ENCODE measurements at regions not wholly inside any gene's neighbourhood (a gene's known extent, or its start where the extent isn't known, plus 50 kb on each side); places are given as distances from the start of the nearest gene placed in this dataset.

DNA sequence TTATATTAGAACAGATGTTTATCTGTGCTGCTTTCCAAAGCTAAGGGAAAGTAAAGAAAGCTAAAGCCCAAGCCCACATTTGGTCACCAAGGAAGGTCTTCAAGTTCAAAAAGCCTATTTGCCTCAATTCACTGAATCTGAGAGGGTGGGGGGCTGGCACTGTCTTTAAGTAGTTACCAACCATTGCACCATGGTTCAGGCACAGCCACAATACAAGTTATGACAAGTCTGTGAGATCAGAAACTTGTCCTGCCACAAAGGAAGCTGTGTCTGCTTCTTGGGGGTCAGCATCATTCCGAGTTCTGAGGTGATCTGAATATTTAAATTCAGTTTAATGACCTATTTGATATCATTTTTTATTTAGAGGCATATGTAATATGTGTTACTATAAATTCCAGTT lies 78.3 kb upstream of the OPRM1 start:
- no peak for DNase-seq
- Histone ChIP-seq H3K23me2 (ENCODE audit: insufficient read length, low read depth, low read length, poor library complexity, severe bottlenecking) (no peaks in the 10 kb centered on the region), H3K23ac (ENCODE audit: insufficient read length, low read depth, low read length) (no peak overlapping the region), H3K56ac (ENCODE audit: insufficient read length, low read depth, low read length) (no peak overlapping the region), H2AK5ac (ENCODE audit: insufficient read length, low read length) (no peak overlapping the region), H3K18ac (ENCODE audit: insufficient read length, low read depth, low read length) (no peak overlapping the region), H2BK20ac (ENCODE audit: low read depth, low read length, poor library complexity, severe bottlenecking) (no peak overlapping the region), H3K79me1 (ENCODE audit: insufficient read depth, low read depth, low read length, poor library complexity, severe bottlenecking) (no peaks in the 10 kb centered on the region), H4K91ac (ENCODE audit: insufficient read length, low read depth, low read length) (no peak overlapping the region), H4K5ac (ENCODE audit: insufficient read length, low read depth, low read length) (no peak overlapping the region), H3K4ac (ENCODE audit: low read depth, low read length) (no peak overlapping the region), H3K9ac (ENCODE audit: extremely low read depth, insufficient read length, low read length) (no peak overlapping the region), H3K9me3 (ENCODE audit: control insufficient read depth, low read depth, low read length) (no peaks in the 10 kb centered on the region), H4K8ac (replicated peaks; ENCODE audit: insufficient read length, low read depth, low read length) (no peak overlapping the region), H2BK5ac (ENCODE audit: insufficient read length, low read length) (no peak overlapping the region), H4K20me1 (ENCODE audit: control insufficient read depth, insufficient read depth, insufficient read length) (no peaks in the 10 kb centered on the region), H3T11ph (ENCODE audit: low read length) (no peak overlapping the region), H2BK15ac (ENCODE audit: low read depth, low read length) (no peak overlapping the region), H3K27me3 (ENCODE audit: insufficient read depth, low read length) (no peaks in the 10 kb centered on the region), H2AFZ (ENCODE audit: low read length) (no peak overlapping the region), H3K79me2 (ENCODE audit: insufficient read depth, low read length) (no peaks in the 10 kb centered on the region), H3K4me1 (ENCODE audit: insufficient read depth, low read length) (peaks cover 2% of the 10 kb centered on the region; the same call in 1 of the 2 replicates), H2BK120ac (ENCODE audit: low read depth, low read length, poor library complexity, severe bottlenecking) (no peak overlapping the region), H3K4me2 (ENCODE audit: insufficient read depth, insufficient read length, low read length) (no peak overlapping the region), H3K27ac (ENCODE audit: insufficient read length, low read depth, low read length) (no peak overlapping the region), H3K14ac (ENCODE audit: insufficient read depth, low read length) (no peak overlapping the region), H2BK12ac (ENCODE audit: insufficient read length, low read depth, low read length) (no peak overlapping the region)
- WGBS (ENCODE audit: extremely low coverage, insufficient read length, low lambda C conversion rate): no CpG with 5 or more reads among the region's 1 CpG
- TF ChIP-seq, protein P1, sequence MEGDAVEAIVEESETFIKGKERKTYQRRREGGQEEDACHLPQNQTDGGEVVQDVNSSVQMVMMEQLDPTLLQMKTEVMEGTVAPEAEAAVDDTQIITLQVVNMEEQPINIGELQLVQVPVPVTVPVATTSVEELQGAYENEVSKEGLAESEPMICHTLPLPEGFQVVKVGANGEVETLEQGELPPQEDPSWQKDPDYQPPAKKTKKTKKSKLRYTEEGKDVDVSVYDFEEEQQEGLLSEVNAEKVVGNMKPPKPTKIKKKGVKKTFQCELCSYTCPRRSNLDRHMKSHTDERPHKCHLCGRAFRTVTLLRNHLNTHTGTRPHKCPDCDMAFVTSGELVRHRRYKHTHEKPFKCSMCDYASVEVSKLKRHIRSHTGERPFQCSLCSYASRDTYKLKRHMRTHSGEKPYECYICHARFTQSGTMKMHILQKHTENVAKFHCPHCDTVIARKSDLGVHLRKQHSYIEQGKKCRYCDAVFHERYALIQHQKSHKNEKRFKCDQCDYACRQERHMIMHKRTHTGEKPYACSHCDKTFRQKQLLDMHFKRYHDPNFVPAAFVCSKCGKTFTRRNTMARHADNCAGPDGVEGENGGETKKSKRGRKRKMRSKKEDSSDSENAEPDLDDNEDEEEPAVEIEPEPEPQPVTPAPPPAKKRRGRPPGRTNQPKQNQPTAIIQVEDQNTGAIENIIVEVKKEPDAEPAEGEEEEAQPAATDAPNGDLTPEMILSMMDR (conservative IDR thresholded peaks at IDR 0.05): no peak
- H3K36me3 Mint-ChIP-seq (ENCODE audit: insufficient read depth in 1 of 3, low read depth in 3 of 3): peaks cover 0 to 7% (median 2%) of the 10 kb centered on the region in 3 experiments; a peak in 4 of 7 replicates
- peaks cover 13 to 23% of the 10 kb centered on the region in 2 experiments for H3K4me1 Mint-ChIP-seq
- peaks cover 3 to 11% of the 10 kb centered on the region in 2 experiments; a peak in 4 of 5 replicates for H3K9me3 Mint-ChIP-seq
- no peak overlapping the region for H3K27ac Mint-ChIP-seq
- H3K4me3 Mint-ChIP-seq: no peak overlapping the region
- no peaks in the 10 kb centered on the region for H3K27me3 Mint-ChIP-seq (ENCODE audit: low read depth)
